NT2/D1 (cell line): ENCODE measurements at regions not wholly inside any gene's neighbourhood (a gene's known extent, or its start where the extent isn't known, plus 50 kb on each side); places are given as distances from the start of the nearest gene placed in this dataset.

Experiments
- DNase-seq: peaks from one replicate; pipeline ENCODE4 v3.0.0-alpha.2; 2011; ENCODE audit warnings: low read depth, low spot score
- H3K27me3 ChIP-seq: 2 replicates; pipeline ENCODE4 v1.6.0; 2011; ENCODE audit warnings: mild to moderate bottlenecking; ENCODE audit not compliant: insufficient read length, insufficient read depth
- H3K36me3 ChIP-seq: 2 replicates; pipeline ENCODE4 v1.6.1; 2011; ENCODE audit warnings: mild to moderate bottlenecking, low read length, mixed read lengths; ENCODE audit not compliant: insufficient read depth, insufficient read length
- H3K4me1 ChIP-seq: 2 replicates; pipeline ENCODE4 v1.5.1; 2011; ENCODE audit not compliant: insufficient read depth, insufficient read length
- H3K4me3 ChIP-seq: 2 replicates; pipeline ENCODE4 v1.5.1; 2011; ENCODE audit warnings: low read depth; ENCODE audit not compliant: insufficient read length
- H3K9ac ChIP-seq: 2 replicates; pipeline ENCODE4 v1.6.0; 2011; ENCODE audit warnings: low read depth; ENCODE audit not compliant: insufficient read length
- H3K9me3 ChIP-seq: 2 replicates; pipeline ENCODE4 v1.5.1; 2011; ENCODE audit warnings: mild to moderate bottlenecking, low read length; ENCODE audit not compliant: insufficient read depth
- SUZ12 ChIP-seq: IDR thresholded peaks from 2 replicates; pipeline ENCODE4 v1.6.1; 2011; ENCODE audit not compliant: insufficient read length, insufficient read depth; ENCODE audit errors: extremely low read depth
- YY1 ChIP-seq: IDR thresholded peaks from 2 replicates; pipeline ENCODE4 v1.6.1; 2011; ENCODE audit not compliant: insufficient read length, insufficient read depth
- ZNF274 ChIP-seq: IDR thresholded peaks from 2 replicates; pipeline ENCODE4 v1.6.1; 2011; ENCODE audit warnings: mild to moderate bottlenecking, low read depth, low read length

DNA sequence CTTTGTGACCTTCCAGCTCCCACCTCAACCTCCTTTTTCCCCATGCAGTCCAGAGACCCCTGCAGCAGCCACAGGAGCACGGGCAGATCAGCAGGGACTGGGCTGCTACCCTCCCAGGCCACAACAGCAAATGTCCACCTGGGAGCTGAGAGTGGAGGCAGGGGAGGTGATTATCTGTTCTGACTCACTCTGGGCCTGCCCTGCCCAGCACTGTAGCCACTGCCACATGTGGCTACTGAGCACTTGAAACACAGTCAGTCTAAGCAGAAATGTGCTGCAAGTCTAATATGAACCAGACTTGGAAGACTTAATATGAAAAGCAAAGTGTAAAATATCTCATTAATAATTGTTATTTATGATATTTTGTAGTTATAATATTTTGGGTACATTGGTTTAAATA is 148.9 kb upstream of the VANGL1 start:
- no peak overlapping the region for H3K4me3 ChIP-seq
- no peak overlapping the region for H3K9ac ChIP-seq
- no peaks in the 10 kb centered on the region for H3K36me3 ChIP-seq
- DNase-seq, result no peak
- peaks cover 7% of the 10 kb centered on the region for H3K4me1 ChIP-seq
- H3K27me3 ChIP-seq, result no peaks in the 10 kb centered on the region
- no peaks in the 10 kb centered on the region; the same call in 1 of the 2 replicates for H3K9me3 ChIP-seq
- TF ChIP-seq SUZ12, result no peak
- TF ChIP-seq YY1, result no peak
- TF ChIP-seq ZNF274, result no peak

- Histone ChIP-seq H3K4me1 (peaks cover 7% of the 10 kb centered on the region), H3K9me3 (no peaks in the 10 kb centered on the region; the same call in 1 of the 2 replicates), H3K9ac (no peak overlapping the region), H3K27me3 (no peaks in the 10 kb centered on the region), H3K36me3 (no peaks in the 10 kb centered on the region), H3K4me3 (no peak overlapping the region)
- TF ChIP-seq SUZ12 (no peak), ZNF274 (no peak), YY1 (no peak)
- DNase-seq, result no peak
Measured at GRCh38 chr1:115492019-115492595, 149.7 kb upstream of the VANGL1 start.

DNA sequence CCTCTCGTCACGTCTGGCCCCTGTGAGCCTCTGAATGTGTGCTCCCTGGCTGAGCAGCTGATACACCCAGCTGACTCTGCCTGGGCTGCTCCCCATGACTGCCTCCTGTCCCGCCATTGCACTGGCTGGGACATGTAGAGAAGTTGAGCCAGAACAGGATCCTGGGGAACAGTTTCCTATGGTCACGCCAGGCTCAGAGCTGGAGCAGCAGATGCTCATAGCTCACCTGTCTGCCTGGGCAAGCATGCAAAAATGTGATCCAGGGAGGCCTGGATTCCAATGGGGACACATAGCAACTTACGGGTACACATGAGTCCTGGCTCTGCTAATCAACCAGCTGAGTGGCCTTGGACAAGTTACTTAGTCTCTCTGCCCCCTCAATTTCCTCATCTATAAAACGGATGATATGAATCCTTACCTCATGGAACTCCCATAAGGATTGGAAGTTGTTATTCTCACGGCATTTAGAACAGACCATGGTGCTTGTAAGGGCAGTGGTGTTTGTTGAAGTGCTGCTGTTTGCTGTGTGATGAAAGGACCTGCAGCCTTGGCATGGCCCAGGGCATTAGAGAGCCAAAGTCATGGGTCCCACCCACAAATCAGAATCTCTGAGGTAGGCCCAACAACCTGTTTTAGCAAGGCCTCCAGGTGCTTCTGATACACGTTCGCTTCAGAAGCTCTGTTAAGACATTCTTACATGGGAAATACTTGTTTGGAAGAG is 150.3 kb upstream of the VANGL1 start:
- no peaks in the 10 kb centered on the region for H3K36me3 ChIP-seq
- TF ChIP-seq YY1, result no peak
- H3K4me3 ChIP-seq, result no peak overlapping the region
- no peak for DNase-seq
- no peaks in the 10 kb centered on the region for H3K27me3 ChIP-seq
- H3K9ac ChIP-seq, result no peak overlapping the region
- no peaks in the 10 kb centered on the region; the same call in 1 of the 2 replicates for H3K9me3 ChIP-seq
- peaks cover 5% of the 10 kb centered on the region for H3K4me1 ChIP-seq

DNA sequence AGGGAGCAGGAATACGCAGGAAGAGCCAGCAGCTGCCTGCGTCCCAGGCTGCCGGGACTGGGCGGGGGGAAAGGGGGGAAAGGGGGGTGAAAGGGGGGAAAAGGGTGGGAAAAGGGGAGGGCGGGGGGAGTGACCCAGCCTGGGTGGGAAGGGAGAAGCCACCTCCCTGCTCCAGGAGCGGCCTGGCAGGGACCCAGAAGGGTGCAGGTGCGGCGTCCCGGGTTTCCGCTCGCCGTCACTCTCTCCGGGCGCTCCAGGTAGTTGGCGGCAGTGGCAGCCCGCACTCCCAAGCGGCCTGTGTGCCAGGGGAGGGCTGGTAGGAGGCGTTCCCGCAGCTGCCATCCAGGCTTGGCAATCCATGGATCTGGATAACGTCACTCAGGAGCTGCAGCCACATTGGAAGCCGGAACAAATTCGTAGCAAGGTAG is 141.0 kb upstream of the NGF start:
- H3K27me3 ChIP-seq, result no peaks in the 10 kb centered on the region
- no peak for TF ChIP-seq SUZ12
- TF ChIP-seq YY1, result no peak
- no peak for TF ChIP-seq ZNF274
- H3K4me1 ChIP-seq, result peaks cover 4% of the 10 kb centered on the region
- H3K9me3 ChIP-seq, result no peaks in the 10 kb centered on the region
- no peak overlapping the region for H3K9ac ChIP-seq
- H3K4me3 ChIP-seq, result no peak overlapping the region
- no peaks in the 10 kb centered on the region for H3K36me3 ChIP-seq
- DNase-seq, result no peak

- H3K9me3 ChIP-seq, result no peaks in the 10 kb centered on the region
- H3K27me3 ChIP-seq, result no peaks in the 10 kb centered on the region
- no peak overlapping the region for H3K4me3 ChIP-seq
- no peak for TF ChIP-seq ZNF274
- TF ChIP-seq YY1, result no peak
- no peak for TF ChIP-seq SUZ12
- H3K4me1 ChIP-seq, result peaks cover 4% of the 10 kb centered on the region
- DNase-seq, result no peak
- H3K9ac ChIP-seq, result no peak overlapping the region
- H3K36me3 ChIP-seq, result no peaks in the 10 kb centered on the region
Measured at GRCh38 chr1:115477071-115477470, 139.0 kb upstream of the NGF start.

DNA sequence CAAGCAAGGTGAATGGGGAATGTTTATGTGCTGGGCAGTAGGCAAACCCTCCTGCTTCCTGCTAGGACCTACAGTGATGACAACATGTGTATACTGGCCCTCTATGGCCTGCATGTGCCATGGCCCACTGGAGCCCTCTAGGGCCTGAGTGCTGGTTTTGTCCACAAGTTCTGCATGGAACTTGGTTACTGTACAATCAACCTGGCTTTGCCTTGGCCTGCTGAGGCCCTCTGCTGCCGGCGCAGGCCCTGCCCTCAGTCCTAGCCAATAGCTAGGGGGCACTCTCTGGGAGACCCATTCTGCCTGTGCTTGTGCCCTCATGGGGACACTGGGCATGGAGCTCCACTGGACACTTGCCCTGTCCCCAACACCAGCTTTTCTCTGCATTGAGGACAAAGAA is 138.6 kb upstream of the NGF start:
- Histone ChIP-seq H3K27me3 (no peaks in the 10 kb centered on the region), H3K9ac (no peak overlapping the region), H3K9me3 (no peaks in the 10 kb centered on the region), H3K4me3 (no peak overlapping the region), H3K4me1 (peaks cover 4% of the 10 kb centered on the region), H3K36me3 (no peaks in the 10 kb centered on the region)
- TF ChIP-seq ZNF274 (no peak), YY1 (no peak), SUZ12 (no peak)
- no peak for DNase-seq

GRCh38 chr1:115475901-115476300 is 137.9 kb upstream of the NGF start:
- Histone ChIP-seq H3K9ac (no peak overlapping the region), H3K27me3 (no peaks in the 10 kb centered on the region), H3K9me3 (no peaks in the 10 kb centered on the region), H3K4me1 (peaks cover 4% of the 10 kb centered on the region), H3K36me3 (no peaks in the 10 kb centered on the region), H3K4me3 (no peak overlapping the region)
- DNase-seq, result no peak
- TF ChIP-seq YY1 (no peak), ZNF274 (no peak), SUZ12 (no peak)
